Activated gamma-delta T cell (primary cell): ENCODE measurements at regions not wholly inside any gene's neighbourhood (a gene's known extent, or its start where the extent isn't known, plus 50 kb on each side); places are given as distances from the start of the nearest gene placed in this dataset.
"Not testable (repeated sequence)": the region's sequence is repeated elsewhere in the genome, so short reads cannot be mapped to it uniquely, and the experiment has no call there.

Experiments
- DNase-seq: peaks from one replicate; lab custom pipeline; 2025; lab: John Stamatoyannopoulos, UW

DNA sequence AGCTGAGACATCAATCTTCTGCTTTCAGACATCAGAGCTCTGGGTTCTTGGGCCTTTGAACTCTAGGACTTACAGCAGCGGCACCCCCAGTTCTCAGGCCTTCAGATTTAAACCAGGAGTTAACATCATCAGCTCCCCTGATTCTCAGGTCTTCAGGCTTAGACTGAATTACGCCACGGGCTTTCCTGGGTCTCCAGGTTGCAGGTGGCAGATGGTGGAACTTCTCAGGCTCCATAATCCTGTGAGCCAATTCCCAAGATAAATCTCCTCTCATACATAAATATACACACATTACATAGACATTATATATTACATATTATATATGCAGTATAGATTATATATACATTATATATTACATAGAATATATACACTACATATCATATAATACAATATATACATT, 408.9 kb upstream of the AUTS2 start:
- no peak for DNase-seq

DNA sequence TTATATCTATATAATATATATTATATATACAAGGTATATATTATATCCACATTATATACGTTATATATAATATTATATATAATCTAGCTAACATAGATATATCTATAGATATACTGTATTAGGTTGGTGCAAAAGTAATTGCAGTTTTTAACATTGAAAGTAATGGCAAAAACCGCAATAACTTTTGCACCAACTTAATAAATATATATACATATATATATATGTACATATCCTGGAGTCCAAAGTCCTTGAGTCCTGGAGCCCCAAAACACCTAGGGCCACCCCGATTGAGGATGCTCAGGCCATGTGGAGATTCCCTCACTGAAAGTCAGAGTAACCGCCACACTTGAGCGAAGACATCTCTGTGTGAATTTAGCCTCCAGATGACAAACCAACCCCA, 408.2 kb upstream of the AUTS2 start:
- no peak for DNase-seq

DNA sequence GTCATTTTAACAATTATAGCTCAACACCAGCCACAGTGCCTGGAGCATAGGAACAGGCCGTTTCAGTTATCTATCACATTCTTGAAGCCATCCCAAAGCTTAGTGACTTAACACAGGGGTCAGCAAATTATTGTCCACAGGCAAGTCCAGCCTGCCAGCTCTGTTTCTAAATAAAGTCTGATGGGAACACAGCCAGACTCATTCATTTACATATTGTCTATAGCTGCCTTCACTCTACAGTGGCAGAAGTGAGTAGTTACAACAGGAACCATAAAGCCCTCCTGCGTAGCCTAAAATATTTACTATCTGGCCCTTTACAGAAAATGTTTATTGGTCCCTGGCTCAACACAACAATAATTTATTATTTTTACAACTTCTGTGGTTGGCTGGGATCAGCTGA, 407.5 kb upstream of the AUTS2 start:
- no peak for DNase-seq

DNA sequence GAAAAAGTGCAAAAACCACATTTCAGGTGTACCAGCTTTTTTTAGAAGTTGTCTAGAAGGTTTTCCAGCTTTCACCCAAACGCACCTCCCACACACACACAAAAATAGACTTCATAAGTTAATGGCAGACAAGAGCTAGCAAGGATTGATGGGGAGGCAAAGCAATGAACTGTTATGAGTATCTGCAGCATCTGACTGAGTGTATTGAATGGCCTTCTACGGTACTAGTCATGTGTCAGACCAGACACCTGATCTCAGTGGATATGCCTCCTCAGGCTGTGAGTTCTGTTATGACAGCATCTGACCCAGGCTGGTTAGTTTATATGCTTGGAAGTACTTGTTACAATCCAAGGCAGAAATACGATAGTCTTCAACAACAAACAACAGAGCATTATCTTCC, 406.1 kb upstream of the AUTS2 start:
- no peak for DNase-seq

DNA sequence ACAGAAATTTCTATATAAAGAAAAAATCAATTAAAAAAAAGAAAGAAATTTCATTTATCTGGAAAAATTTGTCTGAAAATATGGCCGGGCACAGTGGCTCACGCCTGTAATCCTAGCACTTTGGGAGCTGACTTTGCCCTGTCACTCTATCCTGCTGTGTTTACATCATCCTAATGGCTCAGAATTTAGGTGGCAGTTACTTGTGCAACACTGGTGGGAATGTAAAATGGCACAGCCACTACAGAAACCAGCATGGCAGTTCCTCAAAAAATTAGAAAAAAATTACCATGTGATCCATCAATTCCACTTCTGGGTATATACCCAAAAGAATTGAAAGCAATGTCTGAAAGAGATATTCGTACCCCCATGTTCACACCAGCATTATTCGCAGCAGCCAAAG, 405.2 kb upstream of the AUTS2 start:
- no peak for DNase-seq

DNA sequence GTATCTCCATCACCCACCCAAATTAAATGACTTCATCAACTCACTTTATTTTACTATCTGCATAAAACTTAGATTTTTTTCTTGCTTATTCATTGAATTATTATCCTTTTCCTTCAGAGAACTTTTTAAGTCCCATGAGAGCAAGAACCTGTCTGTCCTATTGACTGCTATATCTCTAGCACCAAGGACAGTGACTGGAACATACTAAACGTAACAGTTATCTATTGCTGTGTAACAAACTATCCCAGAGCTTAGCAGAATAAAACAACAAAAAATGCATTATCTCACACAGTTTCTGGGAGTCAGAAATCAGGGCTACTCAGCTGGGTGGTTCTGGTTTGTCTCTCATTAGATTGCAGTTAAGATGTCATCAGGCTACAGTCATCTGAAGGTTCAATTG, 401.7 kb upstream of the AUTS2 start:
- DNase-seq = no peak

DNA sequence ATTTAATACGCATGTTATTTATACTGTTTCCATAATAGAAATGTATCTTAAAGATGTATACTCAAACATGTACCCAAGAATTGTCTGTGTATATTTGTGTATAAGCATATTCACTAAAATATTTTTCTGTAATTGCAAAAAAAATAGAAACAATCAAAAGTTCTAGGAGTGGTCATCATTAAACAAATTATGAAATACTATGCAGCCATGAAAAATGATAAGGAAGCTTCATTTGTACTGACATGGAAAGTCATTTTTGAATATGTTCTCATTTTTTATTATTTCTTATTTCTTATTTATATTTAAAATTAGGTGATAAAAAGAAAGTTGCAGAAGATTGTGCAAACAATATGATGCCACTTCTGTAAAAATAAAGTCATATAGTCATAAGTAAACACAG, 400.0 kb upstream of the AUTS2 start:
- DNase-seq = no peak

DNA sequence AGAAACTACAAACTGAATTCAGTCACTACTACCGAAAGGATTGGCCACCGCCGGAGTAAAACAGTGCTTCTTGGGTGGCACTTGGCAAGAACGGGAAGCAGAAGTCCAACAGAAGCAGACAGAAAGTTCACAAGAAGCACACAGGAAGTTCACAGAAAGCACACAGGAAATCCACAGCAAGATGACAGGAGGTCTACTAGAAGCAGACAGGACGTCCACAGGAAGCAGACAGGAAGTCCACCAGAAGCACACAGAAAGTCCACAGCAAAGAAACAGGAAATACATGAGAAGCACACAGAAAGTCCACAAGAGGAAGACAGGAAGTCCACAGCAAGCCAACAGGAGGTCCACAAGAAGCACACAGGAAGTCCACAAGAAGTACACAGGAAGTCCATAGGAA, 399.2 kb upstream of the AUTS2 start:
- no peak for DNase-seq

DNA sequence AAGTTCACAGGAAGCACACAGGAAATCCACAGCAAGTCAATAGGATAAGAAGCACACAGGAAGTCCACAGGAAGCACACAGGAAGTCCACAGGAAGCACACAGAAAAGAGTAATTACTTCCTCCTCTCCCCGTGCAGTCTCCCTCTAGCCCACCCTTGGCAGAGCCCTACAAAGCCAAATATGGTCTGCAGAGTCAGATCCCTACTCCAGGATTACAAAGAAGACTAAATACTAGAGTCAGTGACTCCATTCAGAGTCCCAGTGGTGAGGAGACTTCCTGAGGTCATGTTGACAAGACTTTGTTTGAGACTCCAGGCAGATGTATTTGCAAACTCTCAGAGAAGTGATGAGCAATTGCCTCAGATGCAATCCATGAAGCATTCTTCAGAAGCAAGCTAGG, 398.6 kb upstream of the AUTS2 start:
- no peak for DNase-seq

DNA sequence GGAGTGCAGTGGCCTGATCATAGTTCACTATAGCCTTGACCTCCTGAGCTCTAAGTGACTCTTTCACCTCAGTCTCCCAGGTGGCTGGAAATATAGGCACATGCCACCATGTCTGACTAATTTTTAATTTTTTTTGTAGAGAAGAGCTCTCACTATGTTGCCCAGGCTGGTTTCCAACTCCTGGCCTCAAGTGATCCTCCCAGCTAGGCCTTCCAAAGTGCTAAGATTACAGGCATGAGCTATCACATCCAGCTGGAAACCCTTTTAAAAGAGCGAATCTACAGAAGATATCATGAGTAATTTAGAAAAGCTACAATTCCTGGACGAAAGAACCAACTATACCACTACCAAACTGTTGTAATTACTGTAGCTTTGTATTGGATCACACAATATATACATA, 394.4 kb upstream of the AUTS2 start:
- DNase-seq = no peak

DNA sequence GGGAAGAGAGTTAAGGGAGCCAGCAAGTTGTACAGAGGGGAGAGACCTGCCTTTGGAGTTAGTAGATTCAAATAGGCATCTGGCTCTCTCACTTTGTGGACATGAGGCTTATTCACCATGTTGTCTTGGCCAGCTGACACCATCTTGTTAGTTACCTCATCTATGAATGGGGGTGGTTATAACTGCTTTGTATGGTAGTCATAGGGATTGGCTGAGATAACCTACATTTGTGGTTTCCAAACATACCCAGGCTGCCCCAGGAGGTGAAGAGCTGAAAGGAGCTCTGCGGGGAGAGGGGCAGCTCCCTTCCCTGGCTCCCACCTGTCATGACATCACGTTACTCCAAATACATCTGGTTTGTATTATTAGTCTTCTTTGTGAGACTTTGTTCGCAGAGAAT, 393.3 kb upstream of the AUTS2 start:
- DNase-seq = no peak

DNA sequence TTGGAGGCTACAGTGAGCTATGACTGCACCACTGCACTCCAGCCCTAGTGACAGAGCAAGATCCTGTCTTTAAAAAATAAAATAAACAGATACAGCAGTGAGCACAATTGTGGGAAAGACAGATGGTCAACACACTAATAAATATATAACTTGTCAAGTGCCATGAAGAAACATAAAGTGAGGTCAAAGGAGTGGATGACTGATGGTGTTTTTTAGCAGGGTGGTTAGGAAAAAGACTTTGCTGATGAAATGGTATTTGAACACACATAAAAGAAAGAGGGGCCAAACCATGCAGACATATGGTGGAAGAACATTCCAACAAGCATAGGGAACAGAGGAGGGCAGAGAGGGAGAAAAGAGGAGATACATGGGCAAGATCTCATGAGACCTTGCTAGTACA, 392.7 kb upstream of the AUTS2 start:
- DNase-seq = no peak

DNA sequence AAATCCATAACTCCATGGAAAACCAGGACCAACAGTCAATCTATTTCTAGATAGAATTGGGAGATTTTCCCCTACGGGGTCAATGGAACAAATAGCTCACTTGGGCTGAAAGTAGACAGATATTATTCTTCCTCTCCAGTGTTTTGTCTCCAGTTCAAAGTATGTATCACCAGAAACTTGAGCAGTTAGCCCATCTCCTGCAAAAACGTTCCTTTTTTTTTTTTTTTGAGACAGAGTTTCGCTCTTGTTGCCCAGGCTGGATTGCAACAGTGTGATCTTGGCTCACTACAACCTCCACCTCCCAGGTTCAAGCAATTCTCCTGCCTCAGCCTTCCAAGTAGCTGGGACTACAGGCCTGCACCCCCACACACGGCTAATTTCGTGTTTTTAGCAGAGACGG, 390.0 kb upstream of the AUTS2 start:
- no peak for DNase-seq

DNA sequence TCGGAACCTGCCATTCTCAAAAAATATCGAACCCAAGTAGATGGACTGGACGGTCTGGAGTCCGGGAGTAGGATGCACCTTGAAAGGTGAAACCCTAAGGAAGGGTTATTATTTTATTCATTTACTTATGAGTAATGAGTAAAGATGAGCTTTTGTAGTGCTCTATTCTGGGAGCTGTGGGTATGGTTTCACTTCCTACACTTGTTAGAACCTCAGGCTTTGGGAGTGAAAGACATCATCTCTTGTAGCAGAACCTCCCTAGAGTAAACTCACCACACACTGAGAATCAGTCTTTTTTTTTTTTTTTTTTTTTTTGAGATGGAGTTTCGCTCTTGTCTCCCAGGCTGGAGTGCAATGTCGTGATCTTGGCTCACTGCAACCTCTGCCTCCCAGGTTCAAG, 389.4 kb upstream of the AUTS2 start:
- DNase-seq = no peak

DNA sequence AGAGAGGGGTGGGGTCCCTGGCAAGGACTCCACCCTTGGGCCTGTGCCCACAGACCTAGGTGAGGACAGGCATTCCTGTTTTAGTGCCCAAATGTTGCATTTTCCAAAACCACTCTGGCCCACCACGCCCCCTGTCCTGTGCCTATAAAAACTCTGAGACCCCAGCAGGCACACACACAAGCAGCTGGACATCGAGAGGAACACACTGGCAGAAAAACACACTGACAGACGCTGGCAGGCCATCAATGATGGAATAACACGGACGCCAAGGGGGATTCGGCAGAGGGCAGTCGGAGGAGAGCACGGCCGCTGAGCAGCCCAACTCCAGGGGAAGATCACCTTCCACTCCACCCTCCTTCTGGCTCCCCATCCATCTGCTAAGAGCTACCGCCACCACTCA, 386.9 kb upstream of the AUTS2 start:
- DNase-seq = no peak

DNA sequence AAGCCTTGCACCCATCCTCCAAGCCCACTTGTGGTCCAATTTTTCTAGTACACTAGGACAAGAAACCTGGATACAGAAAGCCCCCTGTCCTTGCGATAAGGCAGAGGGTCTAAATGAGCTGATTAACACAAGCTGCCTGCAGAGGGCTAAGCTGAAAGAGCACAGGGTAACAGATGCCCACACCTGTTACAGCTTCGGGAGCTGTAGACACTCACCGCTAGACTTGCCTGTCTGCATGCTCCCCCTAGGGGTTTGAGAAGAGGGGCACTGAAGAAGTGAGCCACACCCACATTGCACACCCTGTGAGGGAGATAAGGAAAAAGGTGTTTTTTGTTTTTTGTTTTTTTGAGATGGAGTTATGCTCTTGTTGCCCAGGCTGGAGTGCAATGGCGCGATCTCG, 386.5 kb upstream of the AUTS2 start:
- no peak for DNase-seq

DNA sequence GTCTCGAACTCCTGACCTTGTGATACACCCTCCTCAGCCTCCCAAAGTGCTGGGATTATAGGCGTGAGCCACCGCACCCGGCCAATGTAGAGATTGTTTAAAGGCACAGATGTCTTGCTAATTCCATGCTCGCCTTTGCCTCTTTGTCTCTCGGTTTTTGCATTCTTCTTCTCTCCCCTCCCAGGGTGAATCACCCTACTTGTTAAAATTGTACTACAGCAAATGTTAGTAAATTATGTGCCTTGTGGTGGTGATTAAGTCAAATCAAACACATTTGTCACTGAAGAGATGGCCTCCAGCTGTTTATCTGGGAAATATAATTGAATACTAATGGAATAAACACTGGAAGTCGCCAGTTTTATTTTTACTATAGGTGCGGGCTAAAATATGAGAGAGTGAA, 384.4 kb upstream of the AUTS2 start:
- no peak for DNase-seq

DNA sequence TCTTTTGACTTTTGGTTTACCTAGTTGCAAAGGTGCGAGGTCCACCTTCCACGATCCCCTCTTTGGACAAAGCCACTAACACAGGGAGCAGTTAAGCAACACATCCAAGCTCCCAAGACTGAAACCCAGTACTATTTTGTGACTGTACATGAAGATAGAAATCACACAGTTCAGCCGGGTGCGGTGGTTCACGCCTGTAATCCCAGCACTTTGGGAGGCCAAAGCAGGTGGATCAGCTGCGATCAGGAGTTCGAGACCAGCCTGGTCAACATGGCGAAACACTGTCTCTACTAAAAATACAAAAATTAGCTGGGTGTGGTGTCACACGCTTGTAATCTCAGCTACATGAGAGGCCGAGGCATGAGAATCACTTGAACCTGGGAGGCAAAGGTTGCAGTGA, 382.8 kb upstream of the AUTS2 start:
- not testable (repeated sequence) for DNase-seq

DNA sequence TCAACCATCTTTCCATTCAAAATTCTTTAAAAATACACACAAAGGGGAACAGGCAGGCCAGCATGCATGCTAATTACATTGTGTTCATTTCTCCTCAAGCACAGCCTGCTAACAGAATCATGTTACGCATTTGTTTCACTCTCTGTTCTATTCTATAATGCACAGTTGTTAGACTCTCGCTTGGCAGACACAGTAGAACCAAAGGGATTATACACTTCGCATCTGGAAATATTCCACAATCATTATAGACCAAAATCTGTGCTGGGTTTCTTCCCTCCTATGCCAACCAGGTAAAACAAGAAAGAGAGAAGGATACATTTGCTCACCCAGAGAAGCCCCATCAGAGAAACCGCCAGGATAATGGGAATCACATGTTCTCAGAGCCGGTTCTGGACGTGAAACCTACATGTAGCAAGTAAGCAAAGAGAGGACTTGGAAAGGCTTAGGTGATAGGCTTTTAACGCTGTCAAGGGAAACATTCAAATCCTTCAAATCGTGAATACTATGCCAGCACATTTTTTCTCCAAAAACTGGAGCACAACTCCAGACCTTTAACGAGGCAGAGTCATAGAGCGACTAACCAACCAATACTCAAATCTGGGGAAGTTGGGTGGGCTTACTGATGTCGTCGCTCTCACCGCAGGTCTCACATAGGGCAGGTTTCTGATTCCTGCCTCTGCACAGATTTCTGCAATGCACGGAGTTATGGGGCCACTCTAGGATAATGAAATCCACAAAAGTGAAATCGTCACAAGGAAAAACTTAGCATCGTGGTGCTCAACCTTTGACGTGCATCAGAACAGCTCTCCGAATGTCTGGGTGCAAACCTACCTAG, 380.5 kb upstream of the AUTS2 start:
- DNase-seq = no peak

DNA sequence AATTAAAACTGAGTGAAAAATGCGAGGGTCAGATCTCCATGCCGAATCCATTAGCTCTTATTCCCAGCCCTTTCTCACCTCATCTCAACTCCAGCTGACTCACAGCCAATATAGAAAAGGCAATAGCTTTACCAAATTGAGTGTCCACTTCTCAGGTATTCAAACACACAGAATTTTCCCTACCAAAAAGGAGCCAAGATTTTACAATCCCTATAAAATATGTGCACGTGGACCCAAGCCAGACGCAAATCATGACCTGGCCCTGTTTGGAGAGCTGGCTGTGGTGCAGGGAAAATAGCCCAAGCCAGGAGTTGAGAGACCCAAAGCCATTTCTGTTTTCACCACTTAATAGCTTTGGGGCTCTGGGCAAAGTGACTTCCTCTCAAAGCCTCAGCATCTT, 379.7 kb upstream of the AUTS2 start:
- no peak for DNase-seq

DNA sequence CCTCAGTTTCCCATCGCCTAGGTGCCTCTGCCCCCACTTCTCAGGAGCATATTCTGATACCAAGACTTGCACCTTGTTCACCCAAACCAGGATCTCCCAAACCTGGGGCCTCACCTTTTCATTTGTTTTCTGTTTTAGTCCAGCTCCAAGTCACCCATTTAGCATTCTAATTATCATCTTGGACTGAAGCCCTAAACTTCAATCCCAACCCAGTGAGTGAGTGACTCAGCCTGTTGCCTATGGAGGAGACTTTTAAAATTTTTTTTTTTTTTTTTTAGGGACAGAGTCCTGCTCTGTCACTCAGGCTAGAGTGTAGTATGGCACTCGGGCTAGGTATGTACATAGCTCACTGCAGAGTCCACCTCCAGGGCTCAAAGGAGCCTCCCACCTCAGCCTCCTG, 378.9 kb upstream of the AUTS2 start:
- no peak for DNase-seq

DNA sequence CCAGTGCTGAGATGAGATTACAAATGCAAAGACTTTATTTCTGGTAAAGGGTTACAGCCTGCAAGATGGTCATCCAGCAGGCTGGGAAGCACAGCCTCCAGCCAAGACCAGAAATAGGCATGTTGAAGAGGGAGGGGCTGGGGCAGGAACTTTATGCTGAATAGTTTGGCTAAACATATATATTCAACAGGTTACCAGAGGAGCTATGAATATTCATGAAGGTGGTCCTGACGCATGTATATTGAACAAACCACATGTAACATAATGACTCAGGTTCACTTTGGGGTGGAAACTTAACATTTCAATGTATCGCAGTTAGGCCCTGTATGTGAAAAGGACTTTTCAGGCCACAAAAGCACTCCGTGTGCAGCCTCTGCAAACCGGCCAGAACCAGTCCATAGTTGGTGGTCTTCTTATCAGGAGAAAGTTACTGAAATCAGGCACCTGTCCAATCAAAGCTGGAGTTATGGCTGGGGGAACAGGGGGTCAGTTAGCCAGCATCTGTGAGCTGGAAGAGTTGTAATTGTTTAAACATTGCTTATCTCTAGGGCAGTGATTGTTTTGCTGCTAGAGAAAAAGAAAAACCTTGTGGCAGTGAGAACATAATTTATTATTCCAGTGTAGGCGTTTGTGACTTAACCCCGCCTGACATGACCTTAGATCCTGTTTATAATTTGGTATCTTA, 372.9 kb upstream of the AUTS2 start:
- DNase-seq = no peak

DNA sequence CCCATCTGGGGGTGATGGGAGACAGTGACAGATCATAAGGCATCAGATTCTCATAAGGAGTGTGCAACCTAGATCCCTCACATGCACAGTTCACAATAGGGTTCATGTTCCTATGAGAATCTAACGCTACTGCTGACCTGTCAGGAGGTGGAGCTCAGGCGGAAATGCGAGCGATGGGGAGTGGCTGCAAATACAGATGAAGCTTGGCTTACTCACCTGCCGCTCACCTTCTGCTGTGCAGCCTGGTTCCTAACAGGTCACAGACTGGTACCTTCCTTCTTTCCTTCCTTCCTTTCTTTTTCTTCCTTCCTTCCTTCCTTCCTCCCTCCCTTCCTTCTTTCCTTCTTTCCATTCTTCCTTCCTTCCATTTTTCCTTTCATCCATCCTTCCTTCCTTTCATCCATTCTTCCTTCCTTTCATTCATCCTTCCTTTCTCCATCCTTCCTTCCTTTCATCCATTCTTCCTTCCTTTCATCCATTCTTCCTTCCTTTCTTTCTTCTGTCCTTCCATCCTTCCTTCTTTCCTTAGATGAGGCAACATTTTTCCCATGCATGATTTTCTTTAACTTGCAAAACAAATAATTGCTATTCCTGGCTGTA, 370.0 kb upstream of the AUTS2 start:
- DNase-seq = no peak
